GM21723 (cell line): ENCODE measurements at regions not wholly inside any gene's neighbourhood (a gene's known extent, or its start where the extent isn't known, plus 50 kb on each side); places are given as distances from the start of the nearest gene placed in this dataset.

Source experiments
- ATAC-seq: cut with Tn5 transposase; IDR thresholded peaks from one replicate; pipeline ENCODE4 v1.9.1; 2021; ENCODE audit warnings: mild to moderate bottlenecking, moderate library complexity; ENCODE audit not compliant: unreplicated experiment

DNA sequence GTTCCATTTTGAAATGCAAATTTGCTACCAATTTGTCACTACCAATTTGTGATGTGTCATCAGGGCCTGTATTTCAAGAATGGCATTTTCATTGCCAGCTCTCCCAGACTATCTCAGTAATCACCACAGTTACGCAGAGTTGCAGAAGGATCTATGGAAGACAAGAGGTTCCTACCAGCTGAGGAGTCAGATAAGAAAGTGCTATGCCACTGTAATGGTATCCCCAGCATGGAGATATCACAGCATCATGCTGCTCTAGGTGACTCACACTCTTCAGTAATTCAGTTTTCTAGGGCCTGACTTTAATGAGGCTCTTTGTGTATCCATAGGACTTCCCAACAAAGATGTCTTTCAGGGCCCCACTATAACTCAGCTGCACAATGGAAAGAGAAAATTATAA lies 490.3 kb downstream of the ARHGEF28 start:
- ATAC-seq: no peak

DNA sequence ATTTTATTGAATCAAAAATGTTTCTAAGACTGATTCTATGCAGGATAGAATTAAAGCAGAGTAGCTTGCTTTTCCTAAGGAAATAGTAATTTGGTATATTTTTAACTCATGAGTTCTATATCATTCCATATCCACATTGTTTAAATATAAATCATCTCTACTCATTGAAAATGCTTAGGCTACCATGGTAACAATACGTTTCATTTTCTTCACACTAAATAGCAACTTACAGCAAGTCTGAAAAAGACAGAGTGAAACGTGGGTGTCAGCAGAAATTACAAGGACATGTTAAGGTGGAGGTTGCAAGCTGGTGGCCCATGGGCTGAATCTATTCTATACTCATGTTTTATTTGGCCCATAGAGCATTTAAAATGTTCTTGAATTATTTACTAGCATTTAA lies 487.9 kb downstream of the ARHGEF28 start:
- ATAC-seq: no peak

DNA sequence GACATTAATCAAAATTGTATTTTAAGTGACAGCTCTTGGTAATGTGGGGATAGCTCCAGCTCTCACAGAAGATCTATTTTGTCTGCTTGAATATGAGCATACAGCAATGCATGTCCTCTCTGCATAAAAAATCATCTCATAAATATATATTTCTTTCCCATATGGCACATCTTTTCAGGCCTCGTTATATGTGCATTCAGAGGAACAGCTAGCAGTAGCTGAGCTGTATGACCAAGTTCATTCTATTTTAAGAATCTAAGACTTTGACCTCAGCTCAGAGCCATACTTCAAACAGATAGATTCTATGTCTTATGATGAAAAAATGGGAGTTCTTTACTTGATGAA lies 487.2 kb downstream of the ARHGEF28 start:
- no peak for ATAC-seq

DNA sequence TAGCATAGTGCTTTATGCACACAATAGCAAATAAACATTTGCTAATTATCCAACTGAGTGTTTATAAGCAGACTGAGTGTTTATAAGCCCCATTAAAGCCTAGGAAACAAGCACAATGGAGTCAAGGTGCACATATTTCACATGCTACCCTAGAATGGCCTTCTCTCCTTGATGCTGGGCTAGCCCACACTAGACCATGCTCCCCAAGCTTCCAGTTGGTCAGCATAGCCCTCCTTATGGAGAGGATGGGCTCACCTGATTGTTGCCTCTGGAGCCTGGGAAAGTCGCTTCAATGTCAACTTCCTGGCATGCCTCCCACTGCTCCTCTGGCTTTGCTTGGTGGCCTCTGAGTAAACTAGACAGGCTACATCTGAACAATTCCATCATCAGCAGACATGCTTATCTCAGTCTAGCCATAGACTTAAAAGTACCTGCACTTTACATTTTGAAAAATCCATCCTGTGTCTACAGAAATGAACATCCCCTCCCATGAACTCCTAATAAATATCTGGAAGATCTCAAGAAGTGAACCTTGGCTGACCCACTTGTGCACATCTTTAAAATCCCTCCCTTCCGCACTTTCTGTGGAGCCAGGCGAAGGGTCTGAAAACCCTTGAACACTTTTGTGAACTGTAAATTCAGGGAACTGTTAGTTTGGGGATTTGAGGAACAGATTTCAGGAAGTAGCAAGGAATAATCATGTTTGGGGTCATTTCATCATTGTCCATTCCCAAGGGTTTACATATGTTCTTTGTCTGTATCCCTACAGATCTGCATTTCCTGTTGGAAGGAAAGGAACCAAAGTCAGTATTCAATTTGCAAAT lies 486.6 kb downstream of the ARHGEF28 start:
- ATAC-seq: no peak

DNA sequence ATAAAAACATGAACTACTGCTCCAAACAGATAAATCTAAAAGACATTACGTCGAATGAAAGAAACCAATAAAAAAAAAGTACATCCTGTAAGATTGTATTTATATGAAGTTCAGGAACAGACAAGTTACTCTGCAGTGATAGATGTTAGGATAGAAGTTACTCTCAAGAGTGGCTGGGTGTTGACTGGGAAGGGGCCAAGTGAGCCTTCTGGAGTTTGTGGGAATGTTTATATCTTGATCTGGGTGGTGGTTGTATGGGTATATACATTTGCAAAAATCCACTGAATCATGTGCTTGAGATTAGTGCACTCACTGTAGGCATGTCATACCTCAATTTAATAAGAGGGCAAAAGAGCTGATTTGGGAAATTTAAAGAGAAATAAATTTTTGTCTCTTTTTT lies 485.8 kb downstream of the ARHGEF28 start:
- no peak for ATAC-seq

DNA sequence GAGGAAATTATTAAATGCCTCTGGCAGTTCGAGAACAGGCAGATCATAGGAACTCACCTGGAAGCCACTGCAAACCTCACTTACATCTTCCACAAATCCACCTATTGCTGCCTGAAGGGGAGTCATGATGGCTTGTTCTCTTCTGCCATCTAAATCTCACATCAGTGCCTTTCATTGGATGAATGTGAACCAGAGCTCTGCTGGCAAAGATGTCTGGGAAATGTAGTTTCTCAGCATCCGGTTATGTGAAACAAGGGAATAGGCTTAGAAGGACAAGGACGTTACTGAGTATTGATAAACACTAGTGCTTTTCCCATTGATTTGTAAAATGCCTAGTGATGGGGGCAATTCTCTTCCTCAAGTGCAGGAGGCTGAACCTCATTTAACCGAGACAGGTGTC lies 483.3 kb downstream of the ARHGEF28 start:
- no peak for ATAC-seq

DNA sequence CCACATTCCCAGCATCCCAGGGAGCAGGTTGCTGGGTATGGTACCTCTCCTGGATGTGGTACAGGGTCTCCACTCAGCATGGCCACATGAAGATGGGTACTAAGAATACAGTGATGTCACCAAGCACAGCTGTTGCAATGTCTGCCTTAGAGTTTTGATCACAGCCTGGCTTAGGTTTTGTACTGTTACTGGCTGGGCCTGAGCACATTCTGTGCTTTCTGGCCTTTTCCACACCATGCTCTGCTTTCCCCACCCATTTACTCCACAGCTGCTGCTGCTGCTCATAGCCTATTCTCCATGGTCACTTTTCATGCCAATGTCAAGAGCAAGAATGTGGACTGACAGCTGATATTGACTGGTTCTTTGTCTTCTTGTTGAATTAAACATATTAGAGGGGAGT lies 481.9 kb downstream of the ARHGEF28 start:
- ATAC-seq: no peak

DNA sequence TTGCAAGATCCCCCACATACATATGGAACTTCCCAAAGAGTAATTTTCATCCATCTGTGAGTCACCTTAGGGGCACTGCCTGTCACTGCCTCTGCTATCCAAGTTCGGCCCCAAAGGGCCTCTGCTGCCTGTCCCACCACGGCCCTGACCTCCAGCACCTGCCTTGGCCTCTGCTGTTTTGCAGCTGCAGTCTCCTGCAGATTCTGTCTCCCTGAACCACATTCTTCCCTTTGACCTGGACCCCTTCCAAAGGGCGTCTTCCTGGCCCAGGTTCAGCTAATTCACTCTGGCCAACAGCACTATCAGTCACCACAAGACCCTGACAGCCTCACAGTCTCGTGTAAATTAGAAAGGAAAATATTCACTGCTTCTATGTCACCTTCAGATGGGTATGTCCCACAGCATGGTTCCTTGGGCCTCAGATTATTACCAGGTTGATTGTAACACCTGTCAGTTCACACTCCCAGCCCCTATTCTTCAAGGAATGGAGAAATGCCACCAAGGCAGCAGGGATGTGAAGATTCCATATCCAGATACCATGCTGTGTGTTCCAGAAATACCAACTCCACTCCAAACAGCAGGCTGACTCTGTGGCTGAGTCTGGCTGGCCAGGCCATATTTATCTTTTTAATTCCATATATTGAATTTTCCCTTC lies 479.3 kb downstream of the ARHGEF28 start:
- no peak for ATAC-seq

DNA sequence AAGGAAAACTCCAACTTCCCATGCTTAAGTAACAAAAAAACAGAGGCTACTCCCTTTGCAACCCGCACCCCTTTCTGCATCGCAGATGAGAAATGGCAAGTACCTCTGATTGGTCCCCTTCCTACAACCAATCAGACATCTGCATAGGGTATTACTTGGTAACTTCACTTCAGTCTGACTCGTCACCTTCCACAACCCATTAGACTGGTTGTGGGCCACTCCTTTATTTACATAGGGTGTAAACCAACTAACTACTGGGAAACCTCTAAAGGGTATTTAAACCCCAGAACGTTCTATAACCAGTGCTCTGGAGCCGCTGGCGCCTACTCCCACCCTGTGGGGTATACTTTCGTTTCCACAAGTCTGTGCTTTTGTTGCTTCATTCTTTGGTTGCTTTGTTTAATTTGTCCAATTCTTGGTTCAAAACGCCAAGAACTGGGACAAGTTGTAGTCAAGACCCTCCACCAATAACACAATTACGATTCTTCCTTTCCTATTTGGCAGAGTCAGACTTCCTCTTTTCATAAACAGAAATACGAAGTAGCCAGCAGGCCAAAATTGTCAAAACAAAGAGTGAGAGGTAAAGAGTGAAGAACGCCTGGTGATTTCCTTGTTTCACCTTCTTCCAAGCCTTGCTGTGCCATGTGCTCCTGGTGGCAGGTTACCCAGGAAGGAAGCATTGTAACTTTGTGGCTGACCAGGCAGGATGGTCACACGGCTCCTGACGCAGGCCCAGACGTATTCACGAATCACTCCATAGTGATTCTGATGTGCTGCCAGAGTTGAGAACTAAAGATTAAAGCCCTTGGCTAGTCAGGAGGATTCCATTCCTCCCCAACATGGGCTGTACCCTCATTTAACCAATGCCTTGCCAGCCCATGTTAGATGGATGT lies 477.4 kb downstream of the ARHGEF28 start:
- no peak for ATAC-seq

DNA sequence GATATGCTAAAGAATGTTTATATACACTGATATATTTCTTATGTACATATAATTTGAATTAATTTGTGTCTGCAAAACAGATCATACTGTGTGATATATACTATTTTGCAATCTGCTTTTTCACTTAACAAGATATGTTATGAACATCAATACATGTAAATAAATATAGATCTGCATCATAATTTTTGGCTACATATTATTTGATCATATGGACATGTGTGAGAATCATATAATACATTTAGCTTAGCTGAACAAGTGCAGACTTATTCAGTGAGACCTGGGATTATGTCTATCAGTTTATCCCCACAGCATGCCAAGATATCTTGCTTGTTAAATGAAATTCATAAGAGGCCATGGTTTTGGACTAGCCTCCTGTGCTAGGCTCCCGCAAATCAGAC lies 474.3 kb downstream of the ARHGEF28 start:
- no peak for ATAC-seq

DNA sequence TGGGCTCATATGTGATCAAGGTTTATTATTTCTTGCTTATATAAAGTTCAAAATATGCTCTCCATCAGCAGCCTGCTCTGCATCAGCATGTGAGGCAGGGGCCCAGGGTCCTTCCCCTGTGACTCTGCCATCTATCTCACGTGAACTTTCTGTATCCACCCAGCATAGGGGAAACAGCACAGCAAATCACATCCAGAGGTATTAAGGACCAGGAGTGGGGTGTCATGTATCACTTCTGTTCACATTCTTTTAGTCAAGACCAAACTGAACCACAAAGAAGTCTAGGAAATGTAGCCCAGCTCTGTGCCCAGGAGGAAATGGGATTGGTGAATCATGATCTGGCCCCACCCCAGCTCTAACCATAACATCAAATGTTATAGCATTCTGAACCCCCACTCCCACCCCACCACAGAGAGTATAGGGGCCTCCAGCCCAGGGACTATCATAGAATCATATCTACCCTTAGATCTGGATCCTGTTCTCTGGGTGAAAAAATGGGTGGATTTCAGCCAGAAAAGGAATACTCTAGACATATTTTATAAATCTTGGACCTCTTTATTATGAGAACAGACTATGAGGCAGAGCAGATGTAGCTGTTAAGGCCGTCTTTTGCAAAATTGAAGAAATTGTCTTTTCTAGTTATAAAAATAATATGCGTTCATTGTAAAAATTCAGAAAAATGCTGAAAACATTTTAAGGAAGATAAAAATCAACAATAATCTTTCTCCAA lies 473.7 kb downstream of the ARHGEF28 start:
- no peak for ATAC-seq

DNA sequence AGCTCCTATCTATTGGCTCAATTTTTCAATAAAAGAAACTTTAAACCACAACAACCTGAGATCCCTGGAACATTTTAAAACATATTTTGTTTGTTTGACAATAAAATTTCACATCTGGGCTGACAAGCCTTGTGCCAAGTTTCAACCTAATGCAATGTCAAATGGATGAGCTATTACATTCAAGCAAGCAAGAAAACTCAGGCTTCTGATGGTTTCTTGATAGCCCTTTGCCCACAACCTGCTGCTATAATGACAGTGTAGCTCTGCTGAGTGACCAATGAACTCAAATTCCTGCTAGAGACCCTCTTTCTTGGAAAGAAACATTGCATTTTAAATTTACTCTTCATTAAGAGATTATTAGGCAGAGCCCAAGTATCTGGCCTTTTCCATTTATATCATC lies 472.9 kb downstream of the ARHGEF28 start:
- ATAC-seq: no peak

DNA sequence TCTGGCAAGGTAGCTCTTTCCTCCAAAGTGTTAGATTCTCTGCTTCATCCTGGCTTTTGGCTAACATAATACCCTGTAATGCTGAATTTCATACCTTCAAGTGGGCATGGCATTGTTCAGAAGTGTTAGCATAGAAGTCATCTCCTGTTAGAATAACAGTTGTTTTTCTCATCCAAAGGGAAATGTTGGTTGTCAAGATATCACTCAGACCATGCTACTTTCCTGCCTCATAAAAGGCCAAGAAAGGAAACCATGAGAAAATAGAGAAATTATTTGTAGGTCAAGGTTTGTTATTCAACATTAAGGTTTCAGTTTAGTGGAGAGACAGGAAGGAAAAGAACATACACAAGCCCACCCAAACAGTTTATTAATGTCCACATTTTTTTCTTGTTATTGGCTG lies 472.5 kb downstream of the ARHGEF28 start:
- no peak for ATAC-seq

DNA sequence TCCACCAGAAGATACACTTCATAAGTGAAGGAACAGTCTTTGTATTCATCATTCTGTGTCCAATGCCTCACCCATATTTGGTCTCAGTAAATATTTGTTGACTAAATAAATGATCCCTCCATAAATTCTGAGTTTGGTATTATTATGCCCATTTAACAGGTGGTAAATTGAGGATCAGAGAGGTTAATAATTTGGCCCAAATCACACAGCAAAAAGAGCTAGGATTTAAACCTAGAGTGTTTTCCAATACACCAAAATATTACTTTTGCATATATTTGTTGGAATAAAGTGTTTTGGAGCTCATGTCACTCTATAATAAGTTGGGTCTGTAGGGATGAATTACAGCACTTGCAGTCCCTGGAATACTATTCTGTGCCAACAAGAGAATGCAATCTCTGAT lies 470.3 kb downstream of the ARHGEF28 start:
- no peak for ATAC-seq

DNA sequence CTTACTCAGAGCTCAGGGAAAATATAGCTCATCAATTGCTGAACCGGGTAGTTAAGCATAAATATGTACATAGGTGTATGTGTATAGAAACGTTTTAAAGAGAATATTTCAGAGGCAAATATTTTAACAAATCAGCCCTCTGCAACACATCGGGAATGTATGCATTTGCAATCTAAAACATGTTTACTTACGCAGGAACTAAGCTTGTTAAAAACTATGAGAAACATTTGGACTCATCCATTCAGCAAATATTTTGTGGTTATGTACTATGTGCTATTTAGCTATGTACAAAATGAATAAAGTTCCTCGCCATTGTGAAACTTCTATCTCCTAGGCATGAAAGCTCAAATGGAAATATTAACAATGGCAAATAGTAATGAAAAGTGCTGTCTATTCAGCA lies 469.9 kb downstream of the ARHGEF28 start:
- no peak for ATAC-seq

DNA sequence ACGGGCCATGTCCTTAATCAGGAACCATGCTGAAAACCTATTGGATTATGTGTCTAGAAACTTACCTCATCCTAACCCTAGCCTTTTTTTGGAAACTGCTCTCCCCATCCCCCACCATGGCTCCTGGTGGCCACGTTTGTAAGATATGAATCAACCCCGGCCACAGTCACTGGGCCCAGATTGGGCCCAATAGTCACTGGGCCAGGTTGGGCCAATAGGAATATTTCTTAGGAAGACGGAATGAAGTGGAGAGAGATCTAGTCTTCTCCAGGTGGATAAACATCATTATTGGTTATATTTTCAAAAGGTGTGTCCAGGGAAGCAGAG lies 468.7 kb downstream of the ARHGEF28 start:
- ATAC-seq: no peak

DNA sequence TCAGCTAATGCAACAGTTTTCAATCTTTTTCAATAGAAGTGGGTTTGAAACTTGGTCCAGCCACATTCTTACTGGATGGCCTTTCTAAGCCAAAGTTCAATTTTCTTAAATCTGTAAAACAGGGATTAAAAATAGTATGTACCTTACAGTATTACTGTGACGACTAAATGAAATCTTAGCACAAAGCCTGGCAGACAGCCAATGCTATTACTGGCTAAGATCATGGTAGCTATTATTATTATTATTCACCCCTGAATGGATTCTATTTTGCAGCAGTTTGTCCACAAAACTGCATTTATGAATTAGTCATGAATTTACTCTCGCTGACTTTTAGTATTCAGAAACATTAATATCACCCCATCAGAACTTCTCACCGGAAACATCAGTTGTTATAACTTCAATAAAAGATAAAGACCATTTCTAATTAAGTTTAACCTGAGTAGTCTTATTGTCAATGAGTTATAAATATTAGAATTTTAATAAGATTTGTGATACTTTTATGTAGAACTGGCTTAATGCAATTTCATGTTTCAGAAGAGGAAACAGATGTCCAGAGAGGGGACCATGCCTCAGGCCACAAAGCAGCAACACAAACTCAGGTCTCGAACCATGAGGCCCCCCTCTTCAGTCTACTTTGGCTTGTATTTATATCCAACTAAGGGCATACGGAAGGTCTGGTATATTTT lies 468.2 kb downstream of the ARHGEF28 start:
- no peak for ATAC-seq

DNA sequence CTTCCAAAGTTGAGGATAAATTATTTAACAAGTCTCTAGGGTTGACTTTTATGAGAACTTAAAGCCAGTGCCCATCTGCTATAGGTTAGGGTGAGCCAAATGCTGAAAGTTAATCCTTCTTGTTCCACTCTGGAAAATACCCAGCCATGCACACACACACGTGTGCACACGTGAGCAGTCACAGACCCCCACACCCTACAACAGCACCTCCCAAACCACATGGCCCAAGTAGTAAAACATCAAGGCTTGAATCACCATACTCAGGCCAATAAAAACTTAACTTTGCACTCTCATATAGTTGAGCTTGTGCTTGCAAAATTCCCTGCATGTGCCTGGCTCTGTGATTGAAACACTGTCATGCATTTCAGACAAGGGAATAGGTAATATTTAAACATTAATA lies 467.6 kb downstream of the ARHGEF28 start:
- no peak for ATAC-seq

DNA sequence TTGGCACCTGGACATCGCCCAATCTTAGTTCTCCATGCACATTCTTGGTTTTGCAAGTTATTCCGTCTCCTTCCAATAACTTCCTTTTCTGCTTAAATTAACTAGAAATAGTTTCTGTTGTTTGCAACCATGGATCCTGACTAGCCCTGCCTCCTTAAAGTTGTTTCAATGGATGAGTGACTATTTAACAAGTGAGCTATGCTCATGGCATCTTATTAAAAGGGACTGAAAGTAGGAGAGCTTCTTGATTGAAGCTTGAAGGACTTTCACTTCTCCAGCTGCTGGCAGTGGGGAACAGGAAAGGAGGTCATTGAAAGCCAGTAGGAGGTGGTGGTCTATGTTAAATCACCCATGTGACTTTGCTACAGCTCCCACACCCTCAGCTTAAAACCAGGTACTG lies 466.8 kb downstream of the ARHGEF28 start:
- no peak for ATAC-seq

DNA sequence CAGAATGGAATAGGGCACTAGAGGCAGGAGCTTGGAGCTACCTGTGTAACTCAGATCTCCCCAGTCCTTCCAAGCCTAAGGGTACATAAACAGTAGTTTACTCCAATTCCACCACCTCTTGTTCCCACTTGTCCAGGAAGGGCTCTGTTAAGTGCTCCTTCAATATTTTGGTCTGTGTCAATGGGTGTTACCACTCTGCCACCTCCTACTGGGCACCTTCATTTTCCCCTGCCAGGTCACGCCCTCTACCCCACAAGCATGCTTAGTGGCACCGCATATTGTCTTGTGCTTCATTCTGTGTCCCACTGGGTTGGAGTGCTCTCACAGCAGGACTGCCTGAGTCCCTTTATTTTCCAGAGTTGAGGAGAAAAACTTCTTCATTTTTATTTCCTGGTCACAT lies 459.8 kb downstream of the ARHGEF28 start:
- ATAC-seq: no peak

DNA sequence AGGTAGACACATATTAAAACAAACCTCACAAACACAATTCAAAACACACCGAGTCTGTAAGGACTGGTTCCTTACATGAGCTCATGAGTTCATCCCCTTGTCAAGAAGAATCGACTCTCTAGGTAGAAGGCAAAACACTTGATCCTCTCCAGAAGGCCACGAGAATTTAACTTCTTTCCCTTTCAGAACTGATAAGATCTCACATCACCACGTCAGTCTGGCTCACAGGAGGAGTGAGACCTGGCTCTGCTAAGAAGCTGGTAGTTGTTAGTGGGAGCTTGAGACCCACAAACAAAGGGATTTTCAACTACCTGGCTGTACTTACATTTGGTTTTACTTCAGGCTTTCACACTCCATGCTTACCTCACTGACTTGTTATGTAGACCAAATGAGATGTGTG lies 459.2 kb downstream of the ARHGEF28 start:
- no peak for ATAC-seq
